RWPE2 (cell line): ENCODE measurements at regions not wholly inside any gene's neighbourhood (a gene's known extent, or its start where the extent isn't known, plus 50 kb on each side); places are given as distances from the start of the nearest gene placed in this dataset.
A peak's percentile ranks its signal among the peaks of the same experiment; 100 is the strongest.

ENCODE experiments used
- ATAC-seq: fragments of 200-7000 bp; cut with Tn5 transposase; 3 replicates; pipeline ENCODE4 v1.9.1; 2021; ENCODE audit warnings: low read depth
- DNase-seq: peaks from one replicate; pipeline ENCODE4 v3.0.0-alpha.2; 2020; ENCODE audit warnings: low spot score
- H3K27ac ChIP-seq: fragments of 450-650 bp; 2 replicates; pipeline ENCODE4 v1.5.1; 2017; ENCODE audit warnings: mild to moderate bottlenecking; ENCODE audit not compliant: poor library complexity, severe bottlenecking
- H3K27me3 ChIP-seq: fragments of 250-450 bp; sonication (Bioruptor Pico); 2 replicates; pipeline ENCODE4 v1.5.1; 2021; ENCODE audit warnings: mild to moderate bottlenecking, moderate library complexity; ENCODE audit not compliant: insufficient read depth, poor library complexity, severe bottlenecking
- H3K36me3 ChIP-seq: fragments of 250-450 bp; sonication (Bioruptor Pico); 2 replicates; pipeline ENCODE4 v1.5.1; 2020; ENCODE audit warnings: low read depth, mild to moderate bottlenecking, moderate library complexity
- H3K4me1 ChIP-seq: fragments of 250-450 bp; sonication (Bioruptor Pico); 2 replicates; pipeline ENCODE4 v1.5.1; 2021; ENCODE audit warnings: mild to moderate bottlenecking, moderate library complexity; ENCODE audit not compliant: insufficient read depth, poor library complexity, severe bottlenecking
- H3K4me3 ChIP-seq: fragments of 250-450 bp; sonication (Bioruptor Pico); 2 replicates; pipeline ENCODE4 v1.5.1; 2021; ENCODE audit warnings: mild to moderate bottlenecking, moderate library complexity; ENCODE audit not compliant: severe bottlenecking
- H3K9me3 ChIP-seq: fragments of 250-450 bp; sonication (Bioruptor Pico); 2 replicates; pipeline ENCODE4 v1.5.1; 2021; ENCODE audit warnings: mild to moderate bottlenecking, moderate library complexity; ENCODE audit not compliant: severe bottlenecking
- TF ChIP-seq, protein P1 (sequence below): fragments of 450-650 bp; IDR thresholded peaks from one replicate; pipeline ENCODE4 v1.5.1; 2017; ENCODE audit warnings: mild to moderate bottlenecking, moderate library complexity; ENCODE audit not compliant: poor library complexity, severe bottlenecking

DNA sequence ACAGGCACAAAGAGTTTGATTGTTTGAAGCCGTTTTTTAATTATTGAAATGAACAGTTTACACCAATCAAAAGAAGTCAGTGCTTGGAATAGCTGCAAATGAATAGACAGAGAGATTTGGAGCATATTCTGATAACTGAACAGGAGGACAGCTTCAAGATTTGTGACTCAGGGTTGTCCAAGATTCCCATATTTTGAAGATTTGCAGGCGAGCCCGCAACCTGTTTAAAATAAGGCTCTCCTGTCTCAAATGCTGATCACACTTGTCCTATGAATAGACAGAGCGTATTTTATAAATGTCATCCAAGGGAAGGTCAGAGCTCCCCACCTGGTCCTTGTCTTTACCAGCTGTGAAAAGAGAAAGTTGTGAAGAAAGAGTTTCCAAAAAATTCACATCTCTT lies 198.7 kb downstream of the RNF144A start:
- Histone ChIP-seq H3K4me3 (no peak overlapping the region), H3K9me3 (no peaks in the 10 kb centered on the region), H3K4me1 (no peaks in the 10 kb centered on the region), H3K27me3 (no peaks in the 10 kb centered on the region), H3K36me3 (no peaks in the 10 kb centered on the region), H3K27ac (no peak overlapping the region)
- ATAC-seq (no peak), DNase-seq (no peak)
- TF ChIP-seq, protein P1, sequence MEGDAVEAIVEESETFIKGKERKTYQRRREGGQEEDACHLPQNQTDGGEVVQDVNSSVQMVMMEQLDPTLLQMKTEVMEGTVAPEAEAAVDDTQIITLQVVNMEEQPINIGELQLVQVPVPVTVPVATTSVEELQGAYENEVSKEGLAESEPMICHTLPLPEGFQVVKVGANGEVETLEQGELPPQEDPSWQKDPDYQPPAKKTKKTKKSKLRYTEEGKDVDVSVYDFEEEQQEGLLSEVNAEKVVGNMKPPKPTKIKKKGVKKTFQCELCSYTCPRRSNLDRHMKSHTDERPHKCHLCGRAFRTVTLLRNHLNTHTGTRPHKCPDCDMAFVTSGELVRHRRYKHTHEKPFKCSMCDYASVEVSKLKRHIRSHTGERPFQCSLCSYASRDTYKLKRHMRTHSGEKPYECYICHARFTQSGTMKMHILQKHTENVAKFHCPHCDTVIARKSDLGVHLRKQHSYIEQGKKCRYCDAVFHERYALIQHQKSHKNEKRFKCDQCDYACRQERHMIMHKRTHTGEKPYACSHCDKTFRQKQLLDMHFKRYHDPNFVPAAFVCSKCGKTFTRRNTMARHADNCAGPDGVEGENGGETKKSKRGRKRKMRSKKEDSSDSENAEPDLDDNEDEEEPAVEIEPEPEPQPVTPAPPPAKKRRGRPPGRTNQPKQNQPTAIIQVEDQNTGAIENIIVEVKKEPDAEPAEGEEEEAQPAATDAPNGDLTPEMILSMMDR: no peak

DNA sequence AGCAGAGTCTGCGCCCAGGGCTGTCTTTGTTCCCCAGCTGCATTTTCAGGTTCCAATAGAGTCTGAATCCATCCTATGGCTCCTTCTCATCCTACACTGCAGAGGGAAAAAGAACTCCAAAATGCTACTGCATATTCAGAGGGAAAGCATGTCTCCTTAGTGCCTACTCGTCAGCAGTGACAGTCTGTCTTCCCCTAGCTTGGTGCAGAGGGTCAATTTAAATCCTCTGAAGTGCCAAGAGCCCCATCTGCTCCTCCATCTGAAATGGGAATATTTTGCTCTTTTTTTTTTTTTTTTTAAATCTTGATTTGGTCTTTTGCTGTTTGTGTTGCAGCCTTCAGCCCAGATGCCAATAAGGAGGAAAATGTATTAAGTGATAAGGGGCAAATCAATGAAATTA lies 199.3 kb downstream of the RNF144A start:
- no peaks in the 10 kb centered on the region for H3K4me1 ChIP-seq
- TF ChIP-seq, protein P1: no peak

DNA sequence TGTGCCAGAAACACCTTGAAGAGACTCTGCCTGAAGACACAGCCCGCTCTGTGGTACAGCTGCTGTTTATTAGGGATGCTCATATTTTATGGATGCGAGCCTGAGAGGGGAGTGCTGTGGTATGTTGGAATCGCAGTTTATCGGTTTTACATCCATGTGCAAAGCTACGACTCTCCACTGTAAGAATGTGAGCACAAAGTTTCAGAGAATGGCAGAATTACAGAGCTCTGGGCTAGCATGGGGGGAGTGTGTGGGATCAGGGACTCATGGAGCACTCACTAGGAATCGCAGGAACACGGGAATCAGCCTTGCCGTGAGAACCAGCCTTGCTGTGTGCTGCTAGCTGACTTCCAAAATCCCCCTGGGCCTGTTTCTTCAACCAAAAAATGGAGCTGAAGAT lies 199.9 kb downstream of the RNF144A start:
- Histone ChIP-seq H3K27ac (no peak overlapping the region), H3K27me3 (no peaks in the 10 kb centered on the region), H3K9me3 (no peaks in the 10 kb centered on the region), H3K4me1 (no peaks in the 10 kb centered on the region), H3K4me3 (no peak overlapping the region), H3K36me3 (no peaks in the 10 kb centered on the region)
- ATAC-seq: no peak
- TF ChIP-seq, protein P1: no peak
- DNase-seq: no peak

More for the DNA sequence above, 199.3 kb downstream of the RNF144A start:
- Histone ChIP-seq H3K36me3 (no peaks in the 10 kb centered on the region), H3K9me3 (no peaks in the 10 kb centered on the region), H3K27me3 (no peaks in the 10 kb centered on the region), H3K27ac (no peak overlapping the region), H3K4me3 (no peak overlapping the region)
- no peak for ATAC-seq
- no peak for DNase-seq

DNA sequence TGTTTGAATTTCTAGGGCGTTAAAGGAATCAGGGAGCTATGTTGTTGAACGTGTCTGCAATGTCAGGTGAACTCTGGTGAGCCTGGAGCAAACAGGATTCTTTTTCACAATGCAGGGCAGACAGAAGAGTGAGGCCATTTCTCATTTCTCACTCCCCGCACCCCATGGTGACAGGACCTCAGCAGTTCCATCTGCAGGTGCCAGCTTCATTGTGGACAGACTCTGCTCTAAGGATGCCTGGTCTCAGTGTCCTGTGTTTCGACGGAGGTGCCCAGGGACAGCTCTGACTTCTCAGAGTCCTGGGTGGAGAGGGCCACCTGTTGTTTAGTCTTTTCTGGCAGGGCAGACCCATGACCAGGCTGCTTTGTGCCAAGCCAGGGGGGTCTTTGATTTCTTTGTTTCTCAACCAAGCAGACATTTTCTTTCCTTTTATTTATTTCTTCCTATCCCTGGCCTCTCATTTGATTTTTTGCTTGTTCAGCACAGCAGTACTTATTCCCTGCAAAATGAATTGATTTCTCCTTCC lies 201.5 kb downstream of the RNF144A start:
- Histone ChIP-seq H3K27me3 (no peaks in the 10 kb centered on the region), H3K36me3 (no peaks in the 10 kb centered on the region), H3K9me3 (peaks cover 3% of the 10 kb centered on the region), H3K4me1 (no peaks in the 10 kb centered on the region), H3K27ac (no peak overlapping the region), H3K4me3 (no peak overlapping the region)
- ATAC-seq (no peak), DNase-seq (no peak)
- TF ChIP-seq, protein P1: no peak

DNA sequence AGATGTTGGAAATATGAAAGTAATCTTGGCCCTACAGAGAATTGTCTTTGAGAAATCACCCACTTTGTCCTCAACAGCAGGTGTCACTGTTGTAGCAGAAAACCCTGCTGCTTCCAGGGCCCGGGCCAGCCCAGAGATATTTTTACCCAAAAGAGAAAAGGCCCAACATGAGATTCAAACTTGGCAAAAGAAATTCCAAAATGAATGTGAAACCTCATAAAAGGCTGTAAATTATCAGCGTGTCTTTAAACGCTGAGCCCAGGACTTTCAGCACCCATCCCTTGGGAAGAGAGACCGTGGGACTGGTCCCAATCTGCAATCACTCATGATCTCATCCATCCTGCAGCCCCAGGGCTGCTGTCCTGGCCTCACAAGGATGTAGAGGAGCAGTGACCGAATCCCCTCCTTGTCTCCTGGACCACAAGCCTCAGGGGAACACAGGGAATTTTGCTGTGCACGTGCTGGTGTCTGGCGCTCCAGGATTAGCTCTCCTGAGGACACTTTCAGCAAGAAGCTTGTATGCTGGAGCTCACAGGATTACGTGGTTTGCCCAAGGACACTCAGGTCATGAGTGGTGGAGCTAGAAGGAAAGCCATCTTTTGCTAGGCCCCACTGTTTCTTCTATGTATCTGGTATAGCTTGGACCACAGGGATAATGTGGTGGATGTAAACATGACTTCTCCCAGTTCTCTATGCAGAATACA lies 202.1 kb downstream of the RNF144A start:
- DNase-seq (no peak), ATAC-seq (0 out of 3 replicates have a peak, but pooled peaks have one; percentile 36)
- H3K27me3 ChIP-seq: no peaks in the 10 kb centered on the region

More for the DNA sequence above, 202.1 kb downstream of the RNF144A start:
- Histone ChIP-seq H3K4me3 (no peak overlapping the region), H3K27ac (no peak overlapping the region), H3K36me3 (no peaks in the 10 kb centered on the region), H3K4me1 (no peaks in the 10 kb centered on the region), H3K9me3 (peaks cover 3% of the 10 kb centered on the region)
- TF ChIP-seq, protein P1: peak; percentile 58
